IPS-18a (cell line): ENCODE measurements at regions not wholly inside any gene's neighbourhood (a gene's known extent, or its start where the extent isn't known, plus 50 kb on each side); places are given as distances from the start of the nearest gene placed in this dataset.

ENCODE experiments used
- H3K27ac ChIP-seq: one replicate; pipeline ENCODE4 v1.5.1; 2013; ENCODE audit warnings: low read length
- H3K27me3 ChIP-seq: one replicate; pipeline ENCODE4 v1.6.1; 2013; ENCODE audit warnings: mild to moderate bottlenecking, low read length; ENCODE audit not compliant: control insufficient read depth, insufficient read depth
- H3K36me3 ChIP-seq: one replicate; pipeline ENCODE4 v1.6.1; 2013; ENCODE audit warnings: low read depth, low read length; ENCODE audit not compliant: control insufficient read depth
- H3K4me1 ChIP-seq: one replicate; pipeline ENCODE4 v1.6.1; 2013; ENCODE audit warnings: low read depth, low read length; ENCODE audit not compliant: control insufficient read depth
- H3K4me3 ChIP-seq: one replicate; pipeline ENCODE4 v1.5.1; 2013; ENCODE audit warnings: low read length
- H3K9ac ChIP-seq: one replicate; pipeline ENCODE4 v1.6.1; 2013; ENCODE audit warnings: mild to moderate bottlenecking, low read length, moderate library complexity
- H3K9me3 ChIP-seq: one replicate; pipeline ENCODE4 v1.6.1; 2013; ENCODE audit warnings: low read depth, low read length; ENCODE audit not compliant: control insufficient read depth

GRCh38 chr12:115597157-115597712 is 680.3 kb downstream of the MED13L start:
- H3K27me3 ChIP-seq = peaks cover 4% of the 10 kb centered on the region
- no peak overlapping the region for H3K9ac ChIP-seq
- H3K27ac ChIP-seq = no peak overlapping the region
- no peaks in the 10 kb centered on the region for H3K36me3 ChIP-seq
- H3K4me3 ChIP-seq = no peak overlapping the region
- H3K4me1 ChIP-seq = peaks cover 7% of the 10 kb centered on the region
- no peaks in the 10 kb centered on the region for H3K9me3 ChIP-seq

- no peaks in the 10 kb centered on the region for H3K36me3 ChIP-seq
- H3K4me3 ChIP-seq = no peak overlapping the region
- H3K27me3 ChIP-seq = no peaks in the 10 kb centered on the region
- H3K27ac ChIP-seq = no peak overlapping the region
- no peak overlapping the region for H3K9ac ChIP-seq
- H3K9me3 ChIP-seq = no peaks in the 10 kb centered on the region
- no peaks in the 10 kb centered on the region for H3K4me1 ChIP-seq
Observed at GRCh38 chr12:115588131-115588530, 689.4 kb downstream of the MED13L start.

GRCh38 chr12:115584156-115584555 is 693.3 kb downstream of the MED13L start:
- no peak overlapping the region for H3K9ac ChIP-seq
- H3K27ac ChIP-seq = no peak overlapping the region
- no peaks in the 10 kb centered on the region for H3K9me3 ChIP-seq
- H3K36me3 ChIP-seq = no peaks in the 10 kb centered on the region
- H3K4me1 ChIP-seq = no peaks in the 10 kb centered on the region
- H3K4me3 ChIP-seq = no peak overlapping the region
- no peaks in the 10 kb centered on the region for H3K27me3 ChIP-seq

GRCh38 chr12:115583591-115583990 is 693.9 kb downstream of the MED13L start:
- no peak overlapping the region for H3K9ac ChIP-seq
- no peaks in the 10 kb centered on the region for H3K9me3 ChIP-seq
- no peaks in the 10 kb centered on the region for H3K4me1 ChIP-seq
- H3K36me3 ChIP-seq = no peaks in the 10 kb centered on the region
- no peaks in the 10 kb centered on the region for H3K27me3 ChIP-seq
- H3K4me3 ChIP-seq = no peak overlapping the region
- no peak overlapping the region for H3K27ac ChIP-seq

GRCh38 chr12:115577401-115577800 is 700.1 kb downstream of the MED13L start:
- Histone ChIP-seq H3K4me3 (no peak overlapping the region), H3K9me3 (no peaks in the 10 kb centered on the region), H3K27ac (no peak overlapping the region), H3K4me1 (peaks cover 6% of the 10 kb centered on the region), H3K36me3 (no peaks in the 10 kb centered on the region), H3K27me3 (no peaks in the 10 kb centered on the region), H3K9ac (no peak overlapping the region)

GRCh38 chr12:115574826-115575225 is 702.7 kb downstream of the MED13L start:
- Histone ChIP-seq H3K36me3 (no peaks in the 10 kb centered on the region), H3K27me3 (no peaks in the 10 kb centered on the region), H3K4me1 (peaks cover 6% of the 10 kb centered on the region), H3K4me3 (no peak overlapping the region), H3K9ac (no peak overlapping the region), H3K27ac (no peak overlapping the region), H3K9me3 (no peaks in the 10 kb centered on the region)

- no peak overlapping the region for H3K27ac ChIP-seq
- H3K36me3 ChIP-seq = no peaks in the 10 kb centered on the region
- no peak overlapping the region for H3K9ac ChIP-seq
- H3K4me3 ChIP-seq = no peak overlapping the region
- H3K9me3 ChIP-seq = no peaks in the 10 kb centered on the region
- no peaks in the 10 kb centered on the region for H3K27me3 ChIP-seq
- peaks cover 6% of the 10 kb centered on the region for H3K4me1 ChIP-seq
Observed at GRCh38 chr12:115572440-115572839, 705.1 kb downstream of the MED13L start.

- no peak overlapping the region for H3K4me3 ChIP-seq
- no peak overlapping the region for H3K9ac ChIP-seq
- H3K27ac ChIP-seq = no peak overlapping the region
- H3K36me3 ChIP-seq = no peaks in the 10 kb centered on the region
- H3K27me3 ChIP-seq = no peaks in the 10 kb centered on the region
- peaks cover 6% of the 10 kb centered on the region for H3K4me1 ChIP-seq
- no peaks in the 10 kb centered on the region for H3K9me3 ChIP-seq
Observed at GRCh38 chr12:115571446-115571845, 706.0 kb downstream of the MED13L start.

- no peak overlapping the region for H3K27ac ChIP-seq
- no peaks in the 10 kb centered on the region for H3K27me3 ChIP-seq
- no peak overlapping the region for H3K9ac ChIP-seq
- no peaks in the 10 kb centered on the region for H3K36me3 ChIP-seq
- peaks cover 4% of the 10 kb centered on the region for H3K4me1 ChIP-seq
- H3K4me3 ChIP-seq = no peak overlapping the region
- H3K9me3 ChIP-seq = no peaks in the 10 kb centered on the region
Observed at GRCh38 chr12:115571027-115571426, 706.5 kb downstream of the MED13L start.

- Histone ChIP-seq H3K4me3 (no peak overlapping the region), H3K27ac (no peak overlapping the region), H3K27me3 (no peaks in the 10 kb centered on the region), H3K9ac (no peak overlapping the region), H3K9me3 (no peaks in the 10 kb centered on the region), H3K36me3 (no peaks in the 10 kb centered on the region), H3K4me1 (no peaks in the 10 kb centered on the region)
Observed at GRCh38 chr12:115570069-115570777, 707.3 kb downstream of the MED13L start.

- H3K9me3 ChIP-seq = no peaks in the 10 kb centered on the region
- no peak overlapping the region for H3K9ac ChIP-seq
- no peak overlapping the region for H3K27ac ChIP-seq
- no peak overlapping the region for H3K4me3 ChIP-seq
- H3K36me3 ChIP-seq = no peaks in the 10 kb centered on the region
- H3K27me3 ChIP-seq = no peaks in the 10 kb centered on the region
- H3K4me1 ChIP-seq = no peaks in the 10 kb centered on the region
Observed at GRCh38 chr12:115569345-115570068, 708.0 kb downstream of the MED13L start.
